Neural progenitor cell (in vitro differentiated cells): ENCODE measurements at regions not wholly inside any gene's neighbourhood (a gene's known extent, or its start where the extent isn't known, plus 50 kb on each side); places are given as distances from the start of the nearest gene placed in this dataset.

Source experiments
- CTCF ChIP-seq: fragments of 200-600 bp; sonication (generic); IDR thresholded peaks from 2 replicates; pipeline ENCODE4 v1.5.1; 2017; ENCODE audit warnings: antibody characterized with exemption, mild to moderate bottlenecking
- EZH2phosphoT487 ChIP-seq: fragments of 200-600 bp; sonication (generic); IDR thresholded peaks from 2 replicates; pipeline ENCODE4 v1.6.1; 2017; ENCODE audit warnings: antibody characterized with exemption

- TF ChIP-seq EZH2phosphoT487 (no peak), CTCF (no peak)
These were observed 171.2 kb upstream of the NWD2 start for GRCh38 chr4:37073226-37073840.
